SIG-M5 treated with dmso at 0.1 percent for 504 hours (cell line): ENCODE measurements at regions not wholly inside any gene's neighbourhood (a gene's known extent, or its start where the extent isn't known, plus 50 kb on each side); places are given as distances from the start of the nearest gene placed in this dataset.

ENCODE experiments used
- DNase-seq: peaks from one replicate; lab custom pipeline; 2025; ENCODE audit not compliant: unreplicated experiment; lab: John Stamatoyannopoulos, UW

- DNase-seq, result no peak
Observed at GRCh38 chr11:38305682-38306081, 1707.6 kb upstream of the RAG2 start.

GRCh38 chr11:38304926-38305325, 1706.9 kb upstream of the RAG2 start:
- DNase-seq, result no peak

GRCh38 chr11:38302564-38302963, 1704.5 kb upstream of the RAG2 start:
- DNase-seq, result no peak

GRCh38 chr11:38300570-38300969, 1702.5 kb upstream of the RAG2 start:
- no peak for DNase-seq

GRCh38 chr11:38296211-38296776, 1698.3 kb upstream of the RAG2 start:
- DNase-seq, result no peak

GRCh38 chr11:38282718-38283117, 1684.7 kb upstream of the RAG2 start:
- DNase-seq, result no peak

GRCh38 chr11:38278457-38279141, 1680.6 kb upstream of the RAG2 start:
- DNase-seq, result no peak

- no peak for DNase-seq
Observed at GRCh38 chr11:38274031-38274430, 1676.0 kb upstream of the RAG2 start.

GRCh38 chr11:38272376-38272775, 1674.3 kb upstream of the RAG2 start:
- no peak for DNase-seq

GRCh38 chr11:38266691-38267090, 1668.7 kb upstream of the RAG2 start:
- DNase-seq, result no peak

GRCh38 chr11:38256436-38256835, 1658.4 kb upstream of the RAG2 start:
- DNase-seq, result no peak

- no peak for DNase-seq
Observed at GRCh38 chr11:38254913-38255312, 1656.9 kb upstream of the RAG2 start.

GRCh38 chr11:38252620-38253019, 1654.6 kb upstream of the RAG2 start:
- DNase-seq, result no peak

- no peak for DNase-seq
Observed at GRCh38 chr11:38246451-38246850, 1648.4 kb upstream of the RAG2 start.

GRCh38 chr11:38226684-38227083, 1628.6 kb upstream of the RAG2 start:
- no peak for DNase-seq

GRCh38 chr11:38221295-38221694, 1623.3 kb upstream of the RAG2 start:
- no peak for DNase-seq

GRCh38 chr11:38219636-38220035, 1621.6 kb upstream of the RAG2 start:
- DNase-seq, result no peak

- DNase-seq, result no peak
Observed at GRCh38 chr11:38208951-38209350, 1610.9 kb upstream of the RAG2 start.

- DNase-seq, result no peak
Observed at GRCh38 chr11:38206663-38207062, 1608.6 kb upstream of the RAG2 start.

GRCh38 chr11:38191101-38191500, 1593.1 kb upstream of the RAG2 start:
- peak; percentile 2 for DNase-seq

- no peak for DNase-seq
Observed at GRCh38 chr11:38182126-38182866, 1584.3 kb upstream of the RAG2 start.

- no peak for DNase-seq
Observed at GRCh38 chr11:38176686-38177322, 1578.8 kb upstream of the RAG2 start.
